ENCODE measurements at regions not wholly inside any gene's neighbourhood (a gene's known extent, or its start where the extent isn't known, plus 50 kb on each side); places are given as distances from the start of the nearest gene placed in this dataset.

- TF ChIP-seq ESRRA (CRISPR knock-in tag; IDR thresholded peaks at IDR 0.05; ENCODE audit: borderline replicate concordance), result no peak
- TF ChIP-seq MAX (CRISPR knock-in tag; IDR thresholded peaks at IDR 0.05), result no peak
- no peak for TF ChIP-seq TEAD1 (CRISPR knock-in tag; IDR thresholded peaks at IDR 0.05)
These were observed 313.3 kb downstream of the SATB1 start (continued) for GRCh38 chr3:18111796-18112232.

GRCh38 chr3:18103591-18103990, 321.5 kb downstream of the SATB1 start:
- TF ChIP-seq FOXP4 (CRISPR knock-in tag; IDR thresholded peaks at IDR 0.05) (no peak), ZSCAN18 (CRISPR knock-in tag; IDR thresholded peaks at IDR 0.05) (no peak), E2F5 (CRISPR knock-in tag; IDR thresholded peaks at IDR 0.05) (no peak), ATF1 (CRISPR knock-in tag; IDR thresholded peaks at IDR 0.05) (no peak), SOX15 (CRISPR knock-in tag; IDR thresholded peaks at IDR 0.05) (no peak), CBFB (CRISPR knock-in tag; IDR thresholded peaks at IDR 0.05; ENCODE audit: low read depth) (no peak), CDX4 (CRISPR knock-in tag; IDR thresholded peaks at IDR 0.05; ENCODE audit: borderline replicate concordance) (no peak), MLX (CRISPR knock-in tag; IDR thresholded peaks at IDR 0.05) (no peak), ZBTB43 (CRISPR knock-in tag; IDR thresholded peaks at IDR 0.05) (no peak)
- no peak overlapping the region for H3K4me3 Mint-ChIP-seq
- H3K9me3 Mint-ChIP-seq, result no peaks in the 10 kb centered on the region; the same call in 1 of the 2 replicates
- DNase-seq (ENCODE audit: low spot score), result no peak
- CTCF ChIA-PET, result no interaction called here
- POLR2A ChIA-PET, result no interaction called here
- H3K27me3 Mint-ChIP-seq (ENCODE audit: low read depth), result peaks cover 14% of the 10 kb centered on the region
- no peak for ATAC-seq
- peak overlapping the region; percentile 7; the same call in 1 of the 2 replicates for H3K27ac Mint-ChIP-seq
- H3K36me3 Mint-ChIP-seq, result no peaks in the 10 kb centered on the region
- peaks cover 37% of the 10 kb centered on the region for H3K4me1 Mint-ChIP-seq

GRCh38 chr3:18100121-18100520, 325.0 kb downstream of the SATB1 start:
- H3K36me3 Mint-ChIP-seq, result peaks cover 17% of the 10 kb centered on the region
- H3K9me3 Mint-ChIP-seq, result peaks cover 23% of the 10 kb centered on the region
- no peak overlapping the region for H3K4me3 Mint-ChIP-seq
- H3K27ac Mint-ChIP-seq, result no peak overlapping the region
- POLR2A ChIA-PET, result no interaction called here
- CTCF ChIA-PET, result no interaction called here
- peaks cover 28% of the 10 kb centered on the region for H3K4me1 Mint-ChIP-seq
- ATAC-seq (no peak), DNase-seq (ENCODE audit: low spot score) (no peak)
- H3K27me3 Mint-ChIP-seq (ENCODE audit: low read depth), result peaks cover 36% of the 10 kb centered on the region
- TF ChIP-seq CREM (CRISPR knock-in tag; IDR thresholded peaks at IDR 0.05) (no peak), EMX1 (CRISPR knock-in tag; IDR thresholded peaks at IDR 0.05) (no peak), E2F5 (CRISPR knock-in tag; IDR thresholded peaks at IDR 0.05) (no peak), ZBTB43 (CRISPR knock-in tag; IDR thresholded peaks at IDR 0.05) (no peak), TEAD4 (CRISPR knock-in tag; IDR thresholded peaks at IDR 0.05) (no peak), GRHL2 (CRISPR knock-in tag; IDR thresholded peaks at IDR 0.05; ENCODE audit: insufficient replicate concordance, severe bottlenecking) (no peak), PRDM15 (CRISPR knock-in tag; IDR thresholded peaks at IDR 0.05) (no peak), OVOL2 (CRISPR knock-in tag; IDR thresholded peaks at IDR 0.05; ENCODE audit: borderline replicate concordance) (no peak)

Measured in WTC11 (cell line).